NCI-H1436 (cell line): ENCODE measurements at regions not wholly inside any gene's neighbourhood (a gene's known extent, or its start where the extent isn't known, plus 50 kb on each side); places are given as distances from the start of the nearest gene placed in this dataset.
A peak's percentile ranks its signal among the peaks of the same experiment; 100 is the strongest.

Experiments
- DNase-seq: peaks from one replicate; lab custom pipeline; 2025; lab: John Stamatoyannopoulos, UW

DNA sequence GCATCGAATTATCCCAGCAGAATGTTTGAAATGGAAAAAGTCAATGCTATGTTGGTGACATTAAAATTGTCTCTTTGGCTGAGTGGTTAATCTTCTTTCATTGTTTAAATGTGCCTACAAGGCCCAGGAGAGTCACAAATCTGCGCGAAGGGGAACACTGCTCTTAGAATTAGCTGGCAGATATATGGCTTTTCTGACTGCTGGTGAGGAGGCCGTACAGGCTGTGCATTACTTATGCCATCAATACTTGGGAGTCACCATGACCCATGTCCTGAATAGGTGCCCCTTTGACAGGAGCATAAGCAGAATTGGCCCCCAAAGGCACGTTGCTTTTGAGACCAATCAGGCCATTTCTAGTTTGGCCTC, 521.5 kb downstream of the FUT8 start:
- DNase-seq: no peak

DNA sequence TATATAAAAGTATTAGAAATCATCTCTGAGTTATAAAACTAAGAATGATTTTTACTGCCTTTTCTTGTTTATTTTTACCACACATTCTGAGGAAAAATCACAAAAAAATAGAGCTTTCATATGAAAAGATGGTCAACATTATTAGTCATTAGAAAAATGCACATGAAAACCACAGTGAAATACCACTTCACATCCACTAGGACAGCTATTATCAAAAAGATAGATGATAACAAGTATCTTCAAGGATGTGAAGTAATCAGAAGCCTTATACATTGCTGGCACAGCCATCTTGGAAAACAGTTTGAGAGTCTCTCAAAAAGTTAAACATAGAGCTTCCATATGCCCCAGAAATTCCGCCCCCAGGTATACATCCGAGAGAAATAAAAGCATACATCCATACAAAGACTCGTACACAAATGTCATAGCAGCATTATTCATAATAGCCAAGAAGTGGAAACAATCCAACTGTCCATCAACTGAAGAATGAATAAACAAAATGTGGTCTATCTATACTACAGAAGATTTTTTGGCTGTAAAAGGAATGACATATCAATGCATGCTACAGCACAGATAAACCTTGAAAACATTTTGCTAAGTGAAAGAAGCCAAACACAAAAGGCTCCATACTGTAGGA, 523.9 kb downstream of the FUT8 start:
- DNase-seq: no peak

DNA sequence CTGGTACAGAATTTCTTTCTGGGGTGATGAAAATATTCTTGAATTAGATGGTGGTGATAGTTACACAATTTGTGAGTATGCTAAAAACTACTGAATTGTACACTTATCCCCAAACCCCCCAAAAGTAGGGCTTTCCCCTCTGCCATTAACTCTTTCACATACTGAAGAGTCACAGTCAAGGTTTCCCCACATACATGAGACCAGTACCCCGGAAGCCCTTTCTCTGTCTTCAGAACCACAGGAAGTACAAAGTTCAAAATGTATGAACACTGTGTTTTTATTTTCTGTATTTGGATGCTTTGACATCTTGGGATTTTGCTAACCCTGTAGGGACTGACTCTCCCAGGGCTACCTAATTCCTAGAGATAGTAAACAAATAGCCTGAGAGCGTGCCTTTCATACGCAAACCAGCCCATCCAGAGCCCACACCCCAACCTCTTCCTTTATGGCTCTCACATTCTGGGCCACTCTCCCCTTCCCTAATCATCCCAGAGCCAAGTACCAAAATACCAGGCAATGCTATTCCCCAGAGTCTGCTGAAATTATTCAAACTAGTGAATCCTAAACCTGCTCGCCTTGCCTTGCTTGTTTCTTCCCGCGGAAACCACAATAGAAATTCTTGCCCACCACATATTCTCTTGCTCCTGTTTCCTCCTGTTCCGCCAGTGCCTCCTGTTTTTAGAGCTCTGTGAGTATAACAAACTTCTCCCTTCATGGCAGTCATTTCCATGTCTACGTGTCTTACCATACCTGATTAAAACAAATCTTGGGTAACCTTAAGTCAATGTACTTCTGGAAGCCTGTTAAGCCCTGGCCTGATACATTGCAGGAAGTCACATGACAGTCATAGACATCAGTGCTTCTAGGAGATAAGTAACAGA, 524.8 kb downstream of the FUT8 start:
- no peak for DNase-seq

DNA sequence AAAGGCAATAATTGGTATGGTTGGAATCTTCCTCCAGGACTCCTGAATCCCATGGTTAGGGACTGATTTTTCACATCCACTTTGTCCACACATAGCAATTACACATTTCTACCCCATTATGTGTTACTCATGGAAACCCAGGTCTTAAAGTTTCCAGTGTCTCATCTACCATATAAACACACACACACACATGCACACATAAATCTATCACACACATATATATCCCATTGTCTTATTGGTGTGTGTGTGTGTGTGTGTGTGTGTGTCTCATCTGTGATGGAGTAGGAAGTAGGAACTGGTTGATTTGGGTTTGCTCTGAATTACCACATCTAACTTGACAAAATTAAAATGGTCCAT, 525.4 kb downstream of the FUT8 start:
- DNase-seq: no peak

DNA sequence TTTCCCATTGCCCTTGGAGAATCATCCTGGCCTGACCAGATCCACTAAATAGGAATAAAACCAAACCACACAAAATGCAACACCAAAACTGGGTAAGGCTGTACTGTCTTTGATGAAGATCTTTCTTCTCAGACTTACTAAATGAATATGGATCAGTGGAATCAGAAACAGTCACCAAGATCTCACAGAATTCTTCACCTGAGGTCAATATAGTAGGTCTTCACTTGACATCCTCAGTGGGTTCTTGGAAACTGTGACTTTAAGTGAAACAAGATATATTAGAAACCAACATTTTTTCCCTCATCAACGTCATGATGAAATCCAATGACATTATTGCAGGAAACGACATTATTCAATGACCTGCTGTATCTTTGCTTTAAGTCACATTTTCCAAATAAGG, 526.2 kb downstream of the FUT8 start:
- no peak for DNase-seq

DNA sequence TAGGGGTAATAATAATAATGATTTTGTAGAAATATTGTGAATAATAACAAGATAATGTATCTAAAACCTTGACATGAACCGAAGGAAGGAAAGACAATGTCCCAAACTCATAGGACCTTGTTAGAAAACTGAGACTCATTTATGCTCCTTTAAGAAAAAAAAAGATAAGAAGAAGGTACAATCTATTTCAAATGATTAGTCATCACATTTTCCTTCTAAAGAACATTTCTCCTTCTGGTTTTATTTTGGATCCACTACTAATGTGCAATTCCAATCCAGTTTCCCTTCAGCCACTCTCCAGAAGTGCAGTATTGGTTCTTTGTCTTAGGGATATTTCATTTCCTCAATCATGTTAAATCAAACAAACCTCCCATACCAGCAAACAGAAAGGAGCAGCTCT, 526.7 kb downstream of the FUT8 start:
- no peak for DNase-seq

DNA sequence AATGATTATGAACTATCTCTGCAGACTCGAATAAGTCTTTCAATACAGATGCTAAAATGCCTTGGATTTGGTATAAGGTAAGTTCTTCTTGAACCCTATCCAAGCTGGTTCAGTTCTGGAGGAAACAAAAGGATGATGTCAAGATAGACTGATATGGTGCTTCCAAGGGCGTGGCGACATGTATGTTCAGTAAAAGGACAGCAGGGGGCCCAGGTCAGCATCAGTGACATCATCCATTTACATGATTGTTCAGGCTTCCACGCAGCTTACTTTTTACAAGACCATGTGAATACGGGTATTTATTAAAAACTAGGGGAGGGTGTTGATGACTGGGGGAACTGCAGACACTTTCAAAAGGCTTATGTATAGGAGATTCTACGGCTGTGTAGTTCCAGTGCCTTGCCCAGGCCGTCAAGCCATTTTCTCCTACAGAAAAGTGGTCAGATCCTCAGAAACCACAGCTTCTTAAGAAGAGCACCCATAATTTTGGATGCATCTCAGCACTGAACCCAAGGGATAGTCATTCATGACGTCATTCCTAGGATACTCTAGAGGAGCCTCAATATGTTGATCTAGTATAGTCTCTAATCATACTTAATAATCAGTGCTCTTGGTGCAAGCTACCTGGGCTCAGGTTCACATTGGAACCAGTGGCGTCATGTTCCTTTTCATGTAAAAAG, 527.7 kb downstream of the FUT8 start:
- no peak for DNase-seq

DNA sequence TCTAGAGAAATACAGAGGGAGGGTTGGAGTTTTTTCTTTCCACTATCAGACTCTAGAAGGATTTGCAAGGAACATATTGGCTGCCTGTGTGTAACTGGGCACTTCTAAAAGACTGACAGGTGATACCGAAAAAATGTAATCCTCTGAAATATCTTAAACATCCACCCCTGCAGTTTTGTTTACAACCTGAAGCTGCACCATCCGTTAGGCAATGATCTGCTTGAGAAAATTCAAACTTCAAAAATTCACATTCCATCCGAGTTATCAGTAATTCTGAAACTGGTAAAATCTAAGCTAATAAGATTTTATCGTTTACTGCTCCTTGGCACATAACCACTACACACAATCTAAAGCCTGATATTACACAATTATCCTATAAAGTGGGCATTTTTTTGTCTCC, 528.6 kb downstream of the FUT8 start:
- DNase-seq: no peak

DNA sequence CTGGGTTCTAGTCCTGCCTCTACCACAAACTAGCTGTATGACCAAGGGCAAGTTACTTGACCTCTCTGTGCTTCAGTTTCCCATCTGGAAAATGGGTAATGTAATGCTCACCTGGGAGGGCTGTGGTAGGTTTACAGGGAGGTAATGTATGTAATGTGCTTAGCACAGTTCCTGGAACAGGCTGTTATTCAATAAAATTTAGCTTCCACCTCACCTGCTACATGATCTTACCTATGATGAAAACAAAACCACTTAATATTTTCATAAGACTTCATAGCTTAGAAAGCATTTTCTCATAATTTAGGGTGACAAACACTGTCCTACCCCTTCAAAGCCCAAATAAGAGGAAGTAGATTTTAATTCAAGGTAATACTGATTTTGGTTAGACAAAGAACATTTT, 530.6 kb downstream of the FUT8 start:
- DNase-seq: no peak

DNA sequence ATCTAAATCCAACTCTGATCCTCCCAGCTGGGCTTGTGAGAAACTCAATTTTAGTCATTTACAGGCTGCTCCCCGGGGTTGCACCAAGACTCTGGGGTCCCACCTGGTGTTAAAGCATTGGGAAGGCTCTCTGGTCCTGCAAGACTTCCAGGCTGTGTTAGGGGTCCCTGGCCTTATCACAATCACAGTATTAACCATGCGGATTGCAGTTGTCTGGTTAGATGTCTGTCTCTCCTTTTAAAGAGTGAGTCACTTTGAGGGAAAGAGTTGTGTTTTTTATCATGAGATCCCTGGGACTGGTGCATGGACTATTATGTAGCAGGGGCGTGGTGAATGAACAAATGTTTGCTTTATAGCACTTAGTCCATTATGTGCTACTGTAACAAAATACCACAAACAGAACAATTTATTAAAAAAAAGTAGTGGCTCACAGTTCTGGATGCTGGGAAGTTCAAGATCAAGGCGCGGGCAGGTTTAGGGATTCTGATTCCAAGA, 531.4 kb downstream of the FUT8 start:
- no peak for DNase-seq

DNA sequence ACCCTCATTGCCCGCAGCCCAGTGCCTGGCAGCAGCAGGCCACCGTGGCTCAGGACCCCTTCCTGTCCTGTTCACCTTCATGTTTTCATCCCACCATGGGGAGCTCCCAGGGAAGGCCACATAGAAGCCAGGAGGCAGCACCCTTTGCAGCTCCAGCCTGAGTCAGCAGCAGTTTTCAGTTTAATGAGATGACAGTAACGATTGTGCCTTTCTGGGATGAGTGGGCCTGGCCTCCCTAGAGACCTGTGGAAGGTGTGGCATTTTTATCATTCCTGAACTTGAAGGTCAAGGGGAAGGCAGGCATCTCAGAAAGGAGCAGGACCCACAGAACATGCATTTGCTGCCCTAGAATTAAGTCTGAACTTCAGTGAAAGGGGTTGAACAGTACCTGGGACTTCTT, 532.8 kb downstream of the FUT8 start:
- no peak for DNase-seq

DNA sequence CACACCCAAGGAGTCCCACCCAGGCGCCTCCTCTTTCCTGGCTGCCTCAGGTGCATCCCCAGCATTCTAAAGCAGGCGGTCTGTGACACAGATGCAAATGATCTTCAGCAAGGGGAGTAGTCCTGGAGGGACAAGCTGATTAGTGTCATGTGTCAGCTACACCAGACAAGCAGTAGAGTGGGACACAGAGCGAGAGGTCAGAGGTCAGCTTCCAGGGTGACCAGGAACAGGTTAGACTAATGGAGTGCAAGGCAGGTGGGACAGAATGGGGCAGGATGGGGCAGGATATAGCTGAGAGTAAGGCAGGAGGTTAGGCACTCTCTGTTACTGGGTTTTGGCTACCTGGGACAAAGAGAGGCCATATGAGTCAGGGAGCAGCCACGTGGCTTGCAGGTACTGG, 534.0 kb downstream of the FUT8 start:
- no peak for DNase-seq

DNA sequence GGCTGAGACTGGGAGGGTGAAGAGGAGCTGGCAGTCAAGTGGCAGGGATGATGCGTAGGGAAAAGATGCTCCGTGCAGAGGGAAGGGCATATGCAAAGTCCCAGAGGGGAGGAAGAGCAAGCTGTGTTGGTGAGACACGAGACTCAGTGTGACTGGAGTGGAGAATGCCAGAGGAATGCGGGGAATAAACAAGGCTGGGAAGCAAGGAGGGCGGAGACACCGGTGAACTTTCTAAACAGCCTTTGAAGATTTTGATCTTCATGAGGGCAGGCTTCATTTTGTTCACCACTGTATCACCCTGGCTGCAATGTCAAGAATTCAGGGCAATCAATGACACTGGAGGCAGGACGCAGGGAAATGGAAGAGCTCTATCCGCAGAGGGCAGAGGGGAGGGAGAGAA, 535.8 kb downstream of the FUT8 start:
- no peak for DNase-seq

DNA sequence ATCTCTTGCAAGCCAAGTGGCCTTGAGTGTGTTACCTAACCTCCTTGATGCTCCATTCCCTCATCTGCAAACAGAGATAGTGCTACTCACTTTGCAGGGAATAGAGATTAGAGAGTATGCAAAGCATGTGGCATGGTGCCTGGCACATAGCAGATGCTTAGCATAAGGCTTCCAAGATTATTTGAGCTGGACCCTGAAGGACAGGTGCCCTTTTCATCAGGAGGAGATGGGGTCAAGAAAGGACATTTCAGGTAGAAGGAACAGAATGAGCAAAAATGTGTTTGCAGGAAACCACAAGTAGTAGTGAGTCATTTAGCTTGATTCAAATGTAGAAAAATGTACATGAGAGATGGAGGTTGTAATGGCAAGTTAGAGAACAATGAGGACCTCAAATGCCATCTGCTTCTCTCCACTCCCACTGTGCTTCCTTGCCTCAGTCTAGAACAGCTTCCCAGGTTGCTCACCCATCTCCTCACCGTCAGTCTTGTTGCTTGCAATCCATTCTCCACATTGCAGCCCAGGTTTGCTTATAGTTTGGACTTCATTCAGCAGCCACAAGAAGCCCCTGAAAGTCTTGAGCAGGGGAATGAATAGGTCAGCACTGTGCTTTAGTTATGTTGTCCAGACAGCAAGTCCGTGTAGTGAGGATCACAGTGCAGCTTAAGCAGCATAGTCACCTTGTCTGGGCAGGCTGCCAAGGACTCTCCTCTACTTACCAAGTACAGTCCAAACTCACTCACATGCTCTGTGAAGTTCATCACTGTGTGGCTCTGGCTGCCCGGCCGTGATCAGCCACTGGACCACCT, 536.3 kb upstream of the CCDC196 start:
- no peak for DNase-seq

DNA sequence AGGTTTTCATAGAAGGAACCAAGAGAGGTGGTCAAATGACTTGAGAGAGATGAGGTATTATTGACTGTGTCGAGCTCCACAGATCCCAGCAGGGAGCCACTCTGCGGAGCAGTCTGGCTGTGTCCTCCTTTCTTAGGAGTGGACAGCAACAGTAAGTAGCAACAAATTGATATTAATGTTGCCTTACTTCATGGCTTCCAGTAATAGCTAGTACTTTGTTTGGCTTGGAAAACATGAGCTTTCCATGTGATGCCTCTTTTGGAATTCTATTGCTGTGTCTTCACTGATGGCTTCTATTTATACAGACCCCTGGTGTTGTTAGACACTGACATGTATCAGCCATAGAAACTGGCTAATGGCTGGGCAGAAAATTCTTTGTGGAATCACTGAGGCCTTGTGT, 531.2 kb upstream of the CCDC196 start:
- DNase-seq: no peak

DNA sequence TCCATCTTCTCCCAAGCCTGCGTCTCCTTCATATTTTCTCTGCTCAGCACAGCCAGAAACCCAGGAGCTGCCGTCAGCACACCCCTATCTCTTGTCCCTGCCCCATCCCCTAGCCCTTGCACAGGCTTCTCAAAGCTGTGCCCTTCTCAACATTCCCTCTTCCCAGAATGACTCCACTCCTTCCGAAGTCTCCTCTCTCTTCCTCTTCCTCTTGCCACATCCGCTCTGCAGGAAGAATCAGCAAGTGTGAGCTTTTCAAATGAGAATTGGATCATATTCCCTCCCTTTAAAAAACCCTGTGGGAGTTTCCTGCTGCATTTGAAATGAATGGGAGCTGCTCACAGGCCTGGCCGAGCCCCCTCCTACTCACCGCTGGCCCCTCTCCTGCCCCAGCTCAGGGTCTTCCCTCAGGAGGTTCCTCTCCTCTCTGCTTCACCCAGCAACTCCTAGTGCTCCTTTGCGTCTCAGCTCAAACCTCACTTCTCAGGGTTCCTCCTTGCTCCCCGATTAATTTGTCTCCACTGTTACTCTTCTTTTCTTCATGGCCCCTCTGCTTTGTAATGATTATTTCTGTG, 528.5 kb upstream of the CCDC196 start:
- DNase-seq: no peak

DNA sequence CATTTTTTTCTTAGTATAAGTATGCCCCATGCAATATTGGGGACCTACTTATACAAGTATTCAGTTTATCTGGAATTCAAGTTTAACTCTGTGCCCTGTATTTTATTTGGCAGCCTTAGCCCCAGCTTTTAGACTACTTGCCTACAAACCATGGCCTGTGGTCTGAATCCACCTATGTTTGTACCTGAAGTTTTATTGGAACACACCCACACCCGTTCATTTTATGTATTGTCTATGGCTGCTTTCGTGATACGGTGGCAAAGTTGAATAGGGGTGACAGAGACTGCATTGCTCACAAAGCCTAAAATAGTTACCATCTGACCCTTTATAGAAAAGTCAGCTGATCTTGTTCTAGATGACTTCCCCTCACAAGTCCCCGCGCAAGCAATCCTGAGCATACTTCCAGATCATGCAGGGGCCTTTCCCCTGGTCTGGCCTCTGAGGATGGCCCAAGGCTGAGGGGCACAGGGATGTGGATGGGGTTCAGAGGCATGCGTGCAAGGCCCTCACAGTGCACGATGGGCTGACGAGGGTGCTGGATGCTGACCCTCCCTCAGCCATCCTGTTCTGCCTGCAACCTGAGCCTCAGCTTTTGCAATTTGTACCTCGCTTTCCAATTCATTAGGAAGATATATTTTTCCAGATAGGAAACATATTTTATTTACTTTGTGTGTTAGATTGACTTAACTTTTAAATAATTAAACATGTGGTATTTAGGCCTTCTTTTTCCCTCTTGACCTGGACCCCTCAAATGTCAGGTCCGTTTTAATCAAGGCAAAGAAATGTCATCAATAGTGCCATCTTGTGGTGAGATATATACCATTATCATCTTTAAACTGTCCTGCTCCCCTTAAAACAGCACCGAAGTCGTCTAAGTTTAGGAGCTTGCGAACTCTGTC, 527.3 kb upstream of the CCDC196 start:
- no peak for DNase-seq

DNA sequence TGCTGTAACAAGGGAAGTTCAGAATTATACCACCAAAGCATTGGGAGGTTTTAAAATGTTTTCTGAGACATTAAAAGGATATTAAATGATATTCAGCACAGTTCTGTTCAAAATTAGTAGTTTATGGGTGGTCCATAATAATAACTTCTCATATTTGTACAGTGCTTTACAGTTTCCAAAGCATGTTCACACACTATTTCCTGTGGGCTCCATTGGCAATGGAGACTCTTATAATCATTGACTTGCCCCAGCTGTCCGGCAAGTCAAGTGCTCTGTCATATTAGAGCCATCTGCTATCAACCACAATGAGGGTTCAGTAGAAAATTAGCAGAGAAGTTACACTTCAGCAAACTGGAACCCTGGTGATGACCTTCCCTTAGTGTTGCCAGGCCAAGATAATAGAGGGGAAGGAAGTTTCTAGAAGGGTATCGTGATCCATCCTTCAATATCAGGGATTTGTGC, 526.6 kb upstream of the CCDC196 start:
- DNase-seq: no peak

DNA sequence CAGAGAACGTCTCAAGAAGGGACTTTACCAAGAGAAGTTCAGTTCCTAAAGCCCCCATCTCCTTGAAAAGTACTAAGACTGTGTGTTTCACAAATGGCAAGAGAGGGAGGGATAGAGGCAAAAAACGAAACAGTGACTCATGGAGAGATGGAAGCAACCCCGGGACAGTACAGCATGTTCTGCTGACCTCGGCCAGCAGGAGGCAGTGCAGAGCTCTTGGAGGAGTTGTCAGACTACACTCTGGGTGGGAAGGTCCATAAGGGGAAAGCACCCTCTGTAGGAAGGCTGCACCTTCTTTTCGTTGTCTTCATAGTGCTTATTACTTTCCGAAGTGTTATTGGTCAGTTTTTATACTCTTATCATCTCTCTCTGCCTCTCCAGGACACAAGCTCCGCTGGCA, 525.2 kb upstream of the CCDC196 start:
- peak; percentile 10 for DNase-seq

DNA sequence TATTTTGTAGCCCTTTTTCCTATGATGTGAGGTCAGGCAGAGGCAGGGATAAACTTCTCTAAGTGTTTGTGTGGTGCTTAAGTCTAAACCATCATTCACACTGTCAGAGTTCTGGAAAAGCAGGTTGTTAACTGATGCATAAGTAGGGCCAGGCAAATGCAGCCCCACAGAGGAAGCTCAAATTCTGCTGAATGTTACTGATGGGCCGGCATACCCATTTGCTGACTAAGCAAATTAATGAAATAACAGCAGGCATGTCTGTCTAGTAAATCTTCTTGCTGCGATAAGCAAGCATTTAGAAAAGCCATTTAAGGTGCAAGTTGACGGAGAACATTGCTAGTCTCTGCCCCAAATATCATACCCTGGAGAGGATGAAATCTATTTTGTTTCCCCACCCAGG, 523.2 kb upstream of the CCDC196 start:
- no peak for DNase-seq

DNA sequence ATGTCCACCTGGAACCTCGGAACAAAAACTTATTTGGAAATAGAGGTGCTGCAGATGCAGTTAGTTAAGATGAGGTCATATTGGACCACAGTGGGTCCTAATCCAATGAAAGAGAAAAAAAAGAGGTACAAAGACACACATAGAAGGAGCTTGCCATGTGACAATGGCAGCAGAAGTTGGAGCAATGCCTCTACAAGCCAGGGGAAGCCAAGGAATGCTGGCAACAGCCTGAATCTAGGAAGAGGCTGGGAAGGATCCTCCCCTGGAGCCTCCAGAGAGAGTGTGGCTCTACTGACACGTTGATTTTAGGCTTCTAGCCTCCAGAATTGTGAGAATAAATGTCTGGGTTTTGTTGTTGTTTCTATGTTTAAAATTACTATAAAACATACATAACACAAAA, 521.8 kb upstream of the CCDC196 start:
- DNase-seq: no peak
